ENCODE measurements at regions not wholly inside any gene's neighbourhood (a gene's known extent, or its start where the extent isn't known, plus 50 kb on each side); places are given as distances from the start of the nearest gene placed in this dataset.

DNA sequence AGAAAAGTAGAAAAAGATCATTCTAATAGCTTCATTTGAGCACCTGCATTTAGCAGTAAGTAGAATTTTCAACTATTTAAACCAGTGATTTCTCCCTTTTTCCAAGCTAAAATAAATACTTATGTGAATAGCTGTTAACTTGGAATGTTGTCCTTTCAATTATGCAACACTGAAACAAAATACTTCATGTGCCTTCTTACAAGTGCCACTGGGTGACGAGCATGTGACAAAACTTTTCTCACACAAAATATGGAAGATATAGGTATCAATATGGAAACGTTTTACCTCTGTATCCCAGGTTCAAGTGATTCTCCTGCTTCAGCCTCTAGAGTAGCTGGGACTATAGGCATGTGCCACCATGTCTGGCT is 708.3 kb downstream of the STIM2 start:
- in situ Hi-C loops (cut with HindIII; ENCODE audit: low pct_unique_long_range_greater_than_20kb, low sequenced_read_pairs): no loop called here
- no peak for TF ChIP-seq JUND (IDR thresholded peaks at IDR 0.05; ENCODE audit: low read depth)
- DNase-seq (ENCODE audit: low read depth in 1 of 2, low spot score in 1 of 2): no peak

DNA sequence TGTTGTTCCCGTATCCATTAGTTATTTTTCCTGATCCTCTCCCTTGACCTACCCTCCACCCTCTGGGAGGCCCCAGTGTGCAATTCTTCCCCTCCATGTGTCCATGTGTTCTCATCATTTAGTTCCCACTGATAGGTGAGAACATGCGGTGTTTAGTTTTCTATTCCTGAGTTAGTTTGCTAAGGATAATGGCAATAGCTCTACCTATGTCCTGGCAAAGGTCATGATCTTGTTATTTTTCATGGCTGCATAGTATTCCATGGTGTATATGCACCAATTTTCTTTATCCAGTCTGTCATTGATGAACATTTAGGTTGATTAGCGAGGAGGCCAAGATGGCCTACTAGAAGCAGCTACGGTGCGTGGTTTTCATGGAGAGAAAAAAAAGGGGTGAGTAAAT is 714.1 kb downstream of the STIM2 start:
- in situ Hi-C loops (cut with HindIII; ENCODE audit: low pct_unique_long_range_greater_than_20kb, low sequenced_read_pairs): no loop called here
- TF ChIP-seq JUND (IDR thresholded peaks at IDR 0.05; ENCODE audit: low read depth): no peak
- DNase-seq (ENCODE audit: low read depth in 1 of 2, low spot score in 1 of 2): no peak

DNA sequence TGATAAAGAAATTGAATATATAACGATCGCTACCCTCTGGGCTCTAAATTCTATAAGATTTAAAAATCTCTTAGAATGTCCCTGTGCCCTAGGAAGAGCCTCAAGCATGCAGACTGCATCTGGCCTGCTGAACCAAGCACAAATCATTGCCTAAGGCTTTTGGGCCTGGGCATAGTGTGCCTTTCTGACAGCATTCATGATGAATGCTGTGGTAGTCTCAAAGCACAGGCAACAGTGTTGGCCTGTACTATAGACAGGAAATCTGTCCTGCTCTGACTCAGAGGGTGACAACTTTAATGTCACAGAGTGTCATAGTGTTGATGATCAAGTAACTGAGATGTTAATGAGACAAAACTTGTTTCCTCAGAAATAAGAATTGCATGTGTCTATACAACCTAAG is 717.3 kb downstream of the STIM2 start:
- in situ Hi-C loops (cut with HindIII; ENCODE audit: low pct_unique_long_range_greater_than_20kb, low sequenced_read_pairs): no loop called here
- TF ChIP-seq JUND (IDR thresholded peaks at IDR 0.05; ENCODE audit: low read depth): no peak
- DNase-seq (ENCODE audit: low read depth in 1 of 2, low spot score in 1 of 2): no peak

DNA sequence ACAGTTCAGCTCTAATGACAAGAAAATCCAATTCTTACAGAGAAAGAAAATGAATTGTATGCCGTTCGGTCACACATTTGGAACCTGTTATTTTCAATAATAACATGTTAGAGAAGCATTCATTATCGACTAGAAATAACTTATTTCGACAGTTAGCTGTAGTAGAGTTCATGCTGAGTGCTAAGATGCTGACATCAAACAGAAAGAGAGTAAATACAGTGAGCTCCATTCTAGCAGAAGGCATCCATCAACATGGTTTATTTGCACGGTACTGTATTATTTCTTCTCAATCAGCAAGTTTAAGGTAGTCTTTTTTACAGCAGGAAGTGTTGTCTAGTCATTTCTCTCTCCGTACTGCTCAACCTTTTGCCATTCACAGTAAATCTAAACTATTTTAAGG is 732.1 kb downstream of the STIM2 start:
- TF ChIP-seq JUND (IDR thresholded peaks at IDR 0.05; ENCODE audit: low read depth): no peak
- in situ Hi-C loops (cut with HindIII; ENCODE audit: low pct_unique_long_range_greater_than_20kb, low sequenced_read_pairs): no loop called here
- DNase-seq (ENCODE audit: low read depth in 1 of 2, low spot score in 1 of 2): no peak

DNA sequence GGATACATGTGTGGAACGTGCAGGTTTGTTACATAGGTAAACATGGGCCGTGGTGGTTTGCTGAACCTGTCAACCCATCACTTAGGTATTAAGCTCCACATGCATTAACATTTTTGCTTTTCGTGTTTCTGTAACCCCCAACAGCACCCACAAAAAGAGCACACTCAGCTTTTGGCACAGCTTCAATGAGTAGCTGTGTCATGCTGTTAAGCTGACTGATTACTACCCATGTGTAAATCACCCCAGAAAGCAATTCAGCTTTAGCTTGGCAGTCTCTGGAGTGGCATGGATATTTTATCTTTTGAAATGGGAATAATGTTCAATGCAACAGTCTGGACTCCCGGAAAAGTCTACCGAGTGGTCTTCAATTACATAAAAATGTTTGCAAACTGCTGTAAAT is 734.3 kb downstream of the STIM2 start:
- no peak for TF ChIP-seq JUND (IDR thresholded peaks at IDR 0.05; ENCODE audit: low read depth)
- DNase-seq (ENCODE audit: low read depth in 1 of 2, low spot score in 1 of 2): no peak
- in situ Hi-C loops (cut with HindIII; ENCODE audit: low pct_unique_long_range_greater_than_20kb, low sequenced_read_pairs): no loop called here

DNA sequence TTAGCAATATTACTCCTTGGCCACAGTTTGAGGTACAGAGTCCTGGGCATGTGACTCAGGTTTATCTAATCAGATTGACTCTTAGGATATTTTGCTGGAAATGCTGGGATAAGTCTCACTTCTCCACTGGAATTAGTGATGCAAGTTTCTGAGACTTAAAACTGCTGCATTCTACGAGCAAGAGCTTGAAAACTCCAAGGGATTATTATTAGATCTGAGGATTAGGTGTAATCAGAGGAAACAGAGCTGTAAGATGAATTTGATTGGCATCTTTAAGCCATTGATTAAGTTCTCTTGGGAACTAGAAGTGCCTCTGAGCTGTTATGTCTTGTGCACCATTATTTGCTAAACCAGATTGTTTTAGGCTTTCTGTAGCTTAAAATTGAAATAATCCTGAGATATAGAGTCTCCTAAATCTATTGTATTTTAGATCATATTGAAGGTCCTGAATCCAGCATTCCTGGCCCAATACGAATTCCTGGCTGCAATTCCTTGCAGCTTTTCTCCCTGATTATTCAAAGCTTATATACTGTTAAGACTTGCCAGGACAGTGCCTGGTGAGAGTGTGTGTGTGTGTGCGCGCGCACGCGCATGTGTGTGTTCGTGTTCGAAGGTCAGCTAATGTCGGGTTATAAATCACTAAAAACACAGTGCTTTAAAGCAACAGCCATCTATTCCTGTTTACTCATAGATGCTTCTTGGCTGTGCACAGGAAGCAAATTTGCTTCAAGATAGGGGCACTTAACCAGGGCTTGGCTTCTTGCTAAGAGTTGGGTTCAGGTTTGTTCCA is 735.1 kb downstream of the STIM2 start:
- in situ Hi-C loops (cut with HindIII; ENCODE audit: low pct_unique_long_range_greater_than_20kb, low sequenced_read_pairs): no loop called here
- no peak for TF ChIP-seq JUND (IDR thresholded peaks at IDR 0.05; ENCODE audit: low read depth)
- no peak for DNase-seq (ENCODE audit: low read depth in 1 of 2, low spot score in 1 of 2)

DNA sequence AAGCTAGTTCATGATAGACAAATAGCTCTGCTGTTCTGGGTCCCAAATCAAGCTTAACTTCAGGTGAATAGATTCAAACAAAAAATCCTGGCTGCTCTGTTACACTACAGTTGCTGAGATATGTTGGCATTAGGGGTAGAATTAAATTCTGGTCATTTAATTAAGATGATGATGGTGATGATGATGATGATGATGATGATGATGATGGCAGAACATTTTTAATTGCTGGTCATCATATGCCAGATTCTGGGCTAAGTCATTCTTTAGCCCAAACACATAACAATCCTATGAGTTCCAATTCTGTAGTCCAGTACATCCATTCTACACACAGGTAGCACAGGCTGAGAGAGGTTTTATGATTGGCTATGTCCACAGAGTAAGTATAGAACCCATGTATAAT is 741.5 kb downstream of the STIM2 start:
- in situ Hi-C loops (cut with HindIII; ENCODE audit: low pct_unique_long_range_greater_than_20kb, low sequenced_read_pairs): no loop called here
- TF ChIP-seq JUND (IDR thresholded peaks at IDR 0.05; ENCODE audit: low read depth): no peak
- no peak for DNase-seq (ENCODE audit: low read depth in 1 of 2, low spot score in 1 of 2)

DNA sequence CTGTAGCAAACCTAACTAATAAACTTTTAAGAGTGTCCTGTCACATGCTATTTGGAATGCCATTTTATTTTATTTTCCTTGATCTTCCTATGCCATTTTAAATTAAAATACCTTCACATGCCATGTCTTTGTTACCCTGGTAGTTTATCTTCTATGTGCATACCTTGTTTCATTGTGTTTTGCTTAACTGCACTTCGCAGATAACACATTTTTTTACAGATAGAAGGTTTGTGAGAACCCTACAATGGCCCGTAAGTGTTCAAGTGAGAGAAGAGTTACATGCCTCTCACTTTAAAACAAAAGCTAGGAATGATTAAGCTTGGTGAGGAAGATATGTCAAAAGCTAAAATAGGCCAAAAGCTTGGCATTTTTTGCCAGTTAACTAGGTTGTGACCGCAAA is 744.1 kb downstream of the STIM2 start:
- no peak for TF ChIP-seq JUND (IDR thresholded peaks at IDR 0.05; ENCODE audit: low read depth)
- in situ Hi-C loops (cut with HindIII; ENCODE audit: low pct_unique_long_range_greater_than_20kb, low sequenced_read_pairs): no loop called here

DNA sequence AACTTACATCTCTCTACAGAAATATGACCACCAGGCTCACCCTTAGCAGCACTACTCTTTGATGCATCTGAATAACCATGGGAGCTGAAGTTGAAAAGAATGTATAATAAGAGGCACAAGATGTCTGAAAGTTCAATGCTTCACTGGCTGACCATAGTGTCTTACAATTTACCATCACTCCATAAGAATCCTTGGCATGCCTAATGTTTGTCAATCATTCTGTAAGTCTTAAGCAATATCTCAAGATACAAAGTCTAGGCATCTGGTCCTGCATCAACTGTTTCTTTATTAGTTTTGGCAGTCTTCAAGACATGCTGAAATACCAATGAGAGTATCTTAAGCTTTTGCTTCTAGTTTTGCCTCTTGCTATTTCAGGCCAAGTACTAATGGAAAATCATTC is 755.5 kb downstream of the STIM2 start:
- in situ Hi-C loops (cut with HindIII; ENCODE audit: low pct_unique_long_range_greater_than_20kb, low sequenced_read_pairs): no loop called here
- no peak for TF ChIP-seq JUND (IDR thresholded peaks at IDR 0.05; ENCODE audit: low read depth)
- no peak for DNase-seq (ENCODE audit: low read depth in 1 of 2, low spot score in 1 of 2)

More for the DNA sequence above, 744.1 kb downstream of the STIM2 start:
- DNase-seq (ENCODE audit: low read depth in 1 of 2, low spot score in 1 of 2): no peak

DNA sequence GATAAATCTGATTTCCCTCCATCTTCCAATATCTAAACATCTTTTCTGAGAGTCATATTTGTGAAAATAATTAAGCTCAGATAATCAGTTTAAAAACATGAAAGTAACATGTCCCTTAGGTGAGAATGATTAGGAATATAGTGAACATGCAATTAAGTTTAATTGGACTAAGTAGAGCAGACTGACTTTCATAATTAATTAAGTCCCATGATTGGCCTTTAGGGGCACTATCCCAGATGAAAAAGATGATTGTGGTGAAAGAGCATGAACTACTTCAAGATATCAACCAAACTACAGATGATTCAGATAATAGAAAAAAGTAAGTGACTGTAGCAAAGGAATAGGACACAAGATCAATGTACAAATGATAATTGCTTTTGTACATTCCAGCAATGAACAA is 758.8 kb downstream of the STIM2 start:
- TF ChIP-seq JUND (IDR thresholded peaks at IDR 0.05; ENCODE audit: low read depth): no peak
- DNase-seq (ENCODE audit: low read depth in 1 of 2, low spot score in 1 of 2): no peak
- in situ Hi-C loops (cut with HindIII; ENCODE audit: low pct_unique_long_range_greater_than_20kb, low sequenced_read_pairs): no loop called here

DNA sequence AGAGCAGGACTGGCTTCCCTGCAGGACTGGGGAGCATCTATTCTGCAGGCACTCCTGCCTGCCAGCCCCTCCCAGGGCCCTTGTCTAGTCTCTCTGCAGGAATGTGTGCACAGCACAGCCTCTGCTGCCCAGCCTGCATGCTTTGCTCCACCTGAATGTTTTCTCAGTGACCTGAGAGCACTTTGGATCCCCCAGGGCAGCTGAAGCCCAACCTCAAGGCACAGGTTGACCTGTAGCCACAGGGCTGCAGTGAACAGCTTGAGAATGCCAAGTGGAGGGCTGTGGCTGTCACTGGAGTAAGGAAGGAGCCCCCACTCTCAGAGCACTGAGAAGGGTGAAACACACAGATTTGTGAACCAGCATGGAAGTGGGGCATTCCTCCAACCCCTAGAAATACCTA is 760.2 kb downstream of the STIM2 start:
- DNase-seq (ENCODE audit: low read depth in 1 of 2, low spot score in 1 of 2): peak in 1 of 2 experiments; percentile 32
- no peak for TF ChIP-seq JUND (IDR thresholded peaks at IDR 0.05; ENCODE audit: low read depth)
- in situ Hi-C loops (cut with HindIII; ENCODE audit: low pct_unique_long_range_greater_than_20kb, low sequenced_read_pairs): no loop called here

DNA sequence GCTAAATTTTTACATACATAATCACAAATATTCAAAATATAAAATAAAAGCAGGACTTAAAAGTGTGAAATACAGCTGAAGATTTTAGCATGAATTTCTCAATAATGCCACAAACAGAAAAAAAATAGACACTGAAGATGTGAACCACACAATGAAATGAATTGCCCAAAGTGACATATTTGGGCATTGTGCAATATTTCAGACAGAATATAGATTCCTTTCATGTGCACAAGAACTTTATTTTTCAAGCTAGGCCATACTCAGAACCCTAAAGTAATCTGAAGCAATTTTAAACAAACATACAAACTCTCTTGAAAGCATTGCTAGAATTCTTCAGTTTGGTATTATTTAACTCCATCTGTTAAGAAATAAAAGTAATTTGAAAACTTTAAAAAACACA is 764.1 kb downstream of the STIM2 start:
- in situ Hi-C loops (cut with HindIII; ENCODE audit: low pct_unique_long_range_greater_than_20kb, low sequenced_read_pairs): no loop called here
- no peak for TF ChIP-seq JUND (IDR thresholded peaks at IDR 0.05; ENCODE audit: low read depth)
- no peak for DNase-seq (ENCODE audit: low read depth in 1 of 2, low spot score in 1 of 2)

DNA sequence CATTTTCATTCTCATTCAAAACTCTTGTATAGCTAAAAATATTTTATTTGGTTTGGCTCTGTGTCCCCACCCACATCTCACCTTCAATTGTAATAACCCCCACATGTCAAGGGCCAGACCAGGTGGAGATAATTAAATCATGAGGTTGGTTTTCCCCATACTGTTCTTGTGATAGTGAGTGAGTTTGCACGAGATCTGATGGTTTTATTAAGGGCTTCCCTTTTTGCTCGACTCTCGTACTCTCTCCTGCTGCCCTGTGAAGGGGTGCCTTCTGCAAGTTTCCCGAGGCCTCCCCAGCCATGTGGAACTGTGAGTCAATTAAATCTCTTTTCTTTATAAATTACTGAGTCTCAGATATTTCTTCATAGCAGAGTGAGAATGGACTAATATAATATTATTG is 768.0 kb downstream of the STIM2 start:
- DNase-seq (ENCODE audit: low read depth in 1 of 2, low spot score in 1 of 2): no peak
- no peak for TF ChIP-seq JUND (IDR thresholded peaks at IDR 0.05; ENCODE audit: low read depth)
- in situ Hi-C loops (cut with HindIII; ENCODE audit: low pct_unique_long_range_greater_than_20kb, low sequenced_read_pairs): no loop called here
